ENCODE measurements at regions not wholly inside any gene's neighbourhood (a gene's known extent, or its start where the extent isn't known, plus 50 kb on each side); places are given as distances from the start of the nearest gene placed in this dataset.
A peak's percentile ranks its signal among the peaks of the same experiment; 100 is the strongest.

GRCh38 chr2:122528061-122528460, 772.6 kb downstream of the TSN start:
- TF ChIP-seq CTCF (IDR thresholded peaks at IDR 0.05) (no peak), EZH2 (IDR thresholded peaks at IDR 0.05) (no peak), EZH2phosphoT487 (IDR thresholded peaks at IDR 0.05) (no peak)
- Histone ChIP-seq H3K36me3 (no peaks in the 10 kb centered on the region), H3K9ac (no peak overlapping the region), H3K4me1 (peaks cover 11% of the 10 kb centered on the region), H3K9me3 (ENCODE audit: low read depth) (no peaks in the 10 kb centered on the region), H3K79me2 (ENCODE audit: low read depth) (no peaks in the 10 kb centered on the region), H3K4me3 (no peak overlapping the region), H3F3A (ENCODE audit: low read depth) (peaks cover 9% of the 10 kb centered on the region), H3K4me2 (no peak overlapping the region), H3K27me3 (no peaks in the 10 kb centered on the region), H4K20me1 (ENCODE audit: low read depth) (no peaks in the 10 kb centered on the region), H3K27ac (no peak overlapping the region), H2AFZ (replicated peaks) (no peak overlapping the region)
- Mint-ChIP-seq H3K27me3 (ENCODE audit: insufficient read depth, low read depth) (peaks cover under 1% of the 10 kb centered on the region), H3K4me3 (no peak overlapping the region), H3K9me3 (no peaks in the 10 kb centered on the region), H3K4me1 (peaks cover 13% of the 10 kb centered on the region), H3K27ac (no peak overlapping the region), H3K36me3 (no peaks in the 10 kb centered on the region)
- DNase-seq (ENCODE audit: low spot score) = no peak

- Histone ChIP-seq H3K27ac (no peak overlapping the region), H3K9me3 (ENCODE audit: low read depth) (no peaks in the 10 kb centered on the region), H3K4me3 (no peak overlapping the region), H3K9ac (no peak overlapping the region), H4K20me1 (ENCODE audit: low read depth) (no peaks in the 10 kb centered on the region), H3K36me3 (no peaks in the 10 kb centered on the region), H3F3A (ENCODE audit: low read depth) (peaks cover 9% of the 10 kb centered on the region), H3K4me2 (no peak overlapping the region), H3K79me2 (ENCODE audit: low read depth) (no peaks in the 10 kb centered on the region), H2AFZ (replicated peaks) (no peak overlapping the region), H3K4me1 (peaks cover 11% of the 10 kb centered on the region), H3K27me3 (no peaks in the 10 kb centered on the region)
- no peak for TF ChIP-seq CTCF (IDR thresholded peaks at IDR 0.05)
- TF ChIP-seq EZH2 (IDR thresholded peaks at IDR 0.05) = no peak
- no peak for TF ChIP-seq EZH2phosphoT487 (IDR thresholded peaks at IDR 0.05)
- peaks cover 13% of the 10 kb centered on the region for H3K4me1 Mint-ChIP-seq
- DNase-seq (ENCODE audit: low spot score) = no peak
- H3K4me3 Mint-ChIP-seq = no peak overlapping the region
- H3K36me3 Mint-ChIP-seq = no peaks in the 10 kb centered on the region
- H3K9me3 Mint-ChIP-seq = no peaks in the 10 kb centered on the region
- no peak overlapping the region for H3K27ac Mint-ChIP-seq
- H3K27me3 Mint-ChIP-seq (ENCODE audit: insufficient read depth, low read depth) = peaks cover 3% of the 10 kb centered on the region
Observed at GRCh38 chr2:122528958-122529705, 773.7 kb downstream of the TSN start.

- peak overlapping the region; percentile 92 for H2AFZ ChIP-seq (replicated peaks)
- H3K4me2 ChIP-seq = no peak overlapping the region
- DNase-seq (ENCODE audit: low spot score) = no peak
- no peaks in the 10 kb centered on the region for H3K9me3 ChIP-seq (ENCODE audit: low read depth)
- peaks cover 9% of the 10 kb centered on the region for H3F3A ChIP-seq (ENCODE audit: low read depth)
- no peaks in the 10 kb centered on the region for H3K36me3 ChIP-seq
- no peaks in the 10 kb centered on the region for H4K20me1 ChIP-seq (ENCODE audit: low read depth)
- no peaks in the 10 kb centered on the region for H3K27me3 ChIP-seq
- Mint-ChIP-seq H3K4me3 (no peak overlapping the region), H3K9me3 (no peaks in the 10 kb centered on the region), H3K27ac (no peak overlapping the region), H3K36me3 (no peaks in the 10 kb centered on the region), H3K4me1 (peaks cover 13% of the 10 kb centered on the region), H3K27me3 (ENCODE audit: insufficient read depth, low read depth) (peaks cover 5% of the 10 kb centered on the region)
- no peak overlapping the region for H3K4me3 ChIP-seq
- H3K79me2 ChIP-seq (ENCODE audit: low read depth) = no peaks in the 10 kb centered on the region
- no peak overlapping the region for H3K27ac ChIP-seq
- H3K9ac ChIP-seq = no peak overlapping the region
- no peak for TF ChIP-seq EZH2phosphoT487 (IDR thresholded peaks at IDR 0.05)
- no peak for TF ChIP-seq CTCF (IDR thresholded peaks at IDR 0.05)
- no peak for TF ChIP-seq EZH2 (IDR thresholded peaks at IDR 0.05)
- H3K4me1 ChIP-seq = peaks cover 11% of the 10 kb centered on the region
Observed at GRCh38 chr2:122530814-122531213, 775.4 kb downstream of the TSN start.

All from neural progenitor cell (in vitro differentiated cells).